ENCODE measurements at regions not wholly inside any gene's neighbourhood (a gene's known extent, or its start where the extent isn't known, plus 50 kb on each side); places are given as distances from the start of the nearest gene placed in this dataset.
A peak's percentile ranks its signal among the peaks of the same experiment; 100 is the strongest.

GRCh38 chr16:85168732-85169256 lies 56.5 kb upstream of the CIBAR2 start:
- Histone ChIP-seq H3K4me3 (ENCODE audit: low read depth in 1 of 5, low read length in 5 of 5) (peak overlapping the region; percentile 27 to 62 (median 49)), H3K27me3 (ENCODE audit: control insufficient read depth in 5 of 5, insufficient read depth in 4 of 5, low read length in 5 of 5) (peaks cover 0 to 3% (median 0%) of the 10 kb centered on the region in 5 donors), H3K27ac (ENCODE audit: low read depth, low read length) (peak overlapping the region; percentile 51), H3K9ac (ENCODE audit: low read length in 5 of 5) (peak overlapping the region in 2 of 5 donors; percentile 16 to 44), H3K36me3 (ENCODE audit: control insufficient read depth in 5 of 5, insufficient read depth in 5 of 5, low read length in 5 of 5) (no peaks in the 10 kb centered on the region), H3K9me3 (ENCODE audit: control insufficient read depth in 5 of 5, low read length in 5 of 5) (no peaks in the 10 kb centered on the region), H3K4me1 (ENCODE audit: control insufficient read depth in 5 of 5, insufficient read depth in 5 of 5, low read length in 5 of 5) (peaks cover 17 to 90% (median 85%) of the 10 kb centered on the region in 5 donors)

GRCh38 chr16:85169333-85170065 lies 57.2 kb upstream of the CIBAR2 start:
- peaks cover 0 to 3% (median 0%) of the 10 kb centered on the region in 5 donors for H3K27me3 ChIP-seq (ENCODE audit: control insufficient read depth in 5 of 5, insufficient read depth in 4 of 5, low read length in 5 of 5)
- peaks cover 21 to 93% (median 88%) of the 10 kb centered on the region in 5 donors for H3K4me1 ChIP-seq (ENCODE audit: control insufficient read depth in 5 of 5, insufficient read depth in 5 of 5, low read length in 5 of 5)
- no peaks in the 10 kb centered on the region for H3K9me3 ChIP-seq (ENCODE audit: control insufficient read depth in 5 of 5, low read length in 5 of 5)
- H3K4me3 ChIP-seq (ENCODE audit: low read depth in 1 of 5, low read length in 5 of 5): peak overlapping the region in 4 of 5 donors; percentile 46 to 67 (median 51)
- no peak overlapping the region for H3K27ac ChIP-seq (ENCODE audit: low read depth, low read length)
- no peak overlapping the region for H3K9ac ChIP-seq (ENCODE audit: low read length in 5 of 5)
- no peaks in the 10 kb centered on the region for H3K36me3 ChIP-seq (ENCODE audit: control insufficient read depth in 5 of 5, insufficient read depth in 5 of 5, low read length in 5 of 5)

GRCh38 chr16:85170066-85170491 lies 57.8 kb upstream of the CIBAR2 start:
- no peak overlapping the region for H3K9ac ChIP-seq (ENCODE audit: low read length in 5 of 5)
- no peaks in the 10 kb centered on the region for H3K9me3 ChIP-seq (ENCODE audit: control insufficient read depth in 5 of 5, low read length in 5 of 5)
- H3K27ac ChIP-seq (ENCODE audit: low read depth, low read length): no peak overlapping the region
- H3K36me3 ChIP-seq (ENCODE audit: control insufficient read depth in 5 of 5, insufficient read depth in 5 of 5, low read length in 5 of 5): no peaks in the 10 kb centered on the region
- peaks cover 0 to 3% (median 0%) of the 10 kb centered on the region in 5 donors for H3K27me3 ChIP-seq (ENCODE audit: control insufficient read depth in 5 of 5, insufficient read depth in 4 of 5, low read length in 5 of 5)
- peak overlapping the region in 4 of 5 donors; percentile 46 to 67 (median 51) for H3K4me3 ChIP-seq (ENCODE audit: low read depth in 1 of 5, low read length in 5 of 5)
- peaks cover 23 to 94% (median 88%) of the 10 kb centered on the region in 5 donors for H3K4me1 ChIP-seq (ENCODE audit: control insufficient read depth in 5 of 5, insufficient read depth in 5 of 5, low read length in 5 of 5)

- Histone ChIP-seq H3K27me3 (ENCODE audit: control insufficient read depth in 5 of 5, insufficient read depth in 4 of 5, low read length in 5 of 5) (peaks cover 0 to 3% (median 0%) of the 10 kb centered on the region in 5 donors), H3K9me3 (ENCODE audit: control insufficient read depth in 5 of 5, low read length in 5 of 5) (no peaks in the 10 kb centered on the region), H3K4me1 (ENCODE audit: control insufficient read depth in 5 of 5, insufficient read depth in 5 of 5, low read length in 5 of 5) (peaks cover 19 to 94% (median 88%) of the 10 kb centered on the region in 5 donors), H3K27ac (ENCODE audit: low read depth, low read length) (no peak overlapping the region), H3K9ac (ENCODE audit: low read length in 5 of 5) (peak overlapping the region in 1 of 5 donors; percentile 68), H3K36me3 (ENCODE audit: control insufficient read depth in 5 of 5, insufficient read depth in 5 of 5, low read length in 5 of 5) (no peaks in the 10 kb centered on the region), H3K4me3 (ENCODE audit: low read depth in 1 of 5, low read length in 5 of 5) (peak overlapping the region in 4 of 5 donors; percentile 46 to 75 (median 67))
These were observed 58.3 kb upstream of the CIBAR2 start for GRCh38 chr16:85170590-85171003.

- Histone ChIP-seq H3K36me3 (ENCODE audit: control insufficient read depth in 5 of 5, insufficient read depth in 5 of 5, low read length in 5 of 5) (no peaks in the 10 kb centered on the region), H3K4me1 (ENCODE audit: control insufficient read depth in 5 of 5, insufficient read depth in 5 of 5, low read length in 5 of 5) (peaks cover 19 to 93% (median 87%) of the 10 kb centered on the region in 5 donors), H3K9me3 (ENCODE audit: control insufficient read depth in 5 of 5, low read length in 5 of 5) (no peaks in the 10 kb centered on the region), H3K9ac (ENCODE audit: low read length in 5 of 5) (peak overlapping the region in 2 of 5 donors; percentile 8 to 68), H3K4me3 (ENCODE audit: low read depth in 1 of 5, low read length in 5 of 5) (peak overlapping the region in 4 of 5 donors; percentile 46 to 75 (median 67)), H3K27me3 (ENCODE audit: control insufficient read depth in 5 of 5, insufficient read depth in 4 of 5, low read length in 5 of 5) (peaks cover 0 to 3% (median 0%) of the 10 kb centered on the region in 5 donors), H3K27ac (ENCODE audit: low read depth, low read length) (peak overlapping the region; percentile 78)
These were observed 58.9 kb upstream of the CIBAR2 start for GRCh38 chr16:85171004-85171758.

GRCh38 chr16:85171759-85172454 lies 59.6 kb upstream of the CIBAR2 start:
- peak overlapping the region; percentile 78 for H3K27ac ChIP-seq (ENCODE audit: low read depth, low read length)
- H3K9me3 ChIP-seq (ENCODE audit: control insufficient read depth in 5 of 5, low read length in 5 of 5): no peaks in the 10 kb centered on the region
- H3K36me3 ChIP-seq (ENCODE audit: control insufficient read depth in 5 of 5, insufficient read depth in 5 of 5, low read length in 5 of 5): no peaks in the 10 kb centered on the region
- H3K9ac ChIP-seq (ENCODE audit: low read length in 5 of 5): peak overlapping the region in 4 of 5 donors; percentile 10 to 68 (median 55)
- H3K4me3 ChIP-seq (ENCODE audit: low read depth in 1 of 5, low read length in 5 of 5): peak overlapping the region; percentile 46 to 75 (median 67)
- peaks cover 0 to 3% (median 0%) of the 10 kb centered on the region in 5 donors for H3K27me3 ChIP-seq (ENCODE audit: control insufficient read depth in 5 of 5, insufficient read depth in 4 of 5, low read length in 5 of 5)
- peaks cover 15 to 93% (median 87%) of the 10 kb centered on the region in 5 donors for H3K4me1 ChIP-seq (ENCODE audit: control insufficient read depth in 5 of 5, insufficient read depth in 5 of 5, low read length in 5 of 5)

- Histone ChIP-seq H3K27me3 (ENCODE audit: control insufficient read depth in 5 of 5, insufficient read depth in 4 of 5, low read length in 5 of 5) (peaks cover 0 to 3% (median 0%) of the 10 kb centered on the region in 5 donors), H3K9ac (ENCODE audit: low read length in 5 of 5) (peak overlapping the region in 3 of 5 donors; percentile 10 to 68 (median 56)), H3K36me3 (ENCODE audit: control insufficient read depth in 5 of 5, insufficient read depth in 5 of 5, low read length in 5 of 5) (peaks cover 0 to under 1% (median 0%) of the 10 kb centered on the region in 5 donors), H3K4me1 (ENCODE audit: control insufficient read depth in 5 of 5, insufficient read depth in 5 of 5, low read length in 5 of 5) (peaks cover 15 to 92% (median 85%) of the 10 kb centered on the region in 5 donors), H3K4me3 (ENCODE audit: low read depth in 1 of 5, low read length in 5 of 5) (peak overlapping the region; percentile 46 to 75 (median 67)), H3K9me3 (ENCODE audit: control insufficient read depth in 5 of 5, low read length in 5 of 5) (no peaks in the 10 kb centered on the region), H3K27ac (ENCODE audit: low read depth, low read length) (peak overlapping the region; percentile 78)
These were observed 60.3 kb upstream of the CIBAR2 start for GRCh38 chr16:85172455-85173145.

GRCh38 chr16:85173146-85173980 lies 61.1 kb upstream of the CIBAR2 start:
- Histone ChIP-seq H3K4me1 (ENCODE audit: control insufficient read depth in 5 of 5, insufficient read depth in 5 of 5, low read length in 5 of 5) (peaks cover 15 to 84% (median 78%) of the 10 kb centered on the region in 5 donors), H3K9me3 (ENCODE audit: control insufficient read depth in 5 of 5, low read length in 5 of 5) (no peaks in the 10 kb centered on the region), H3K27me3 (ENCODE audit: control insufficient read depth in 5 of 5, insufficient read depth in 4 of 5, low read length in 5 of 5) (peaks cover 0 to 3% (median 0%) of the 10 kb centered on the region in 5 donors), H3K4me3 (ENCODE audit: low read depth in 1 of 5, low read length in 5 of 5) (peak overlapping the region; percentile 46 to 75 (median 67)), H3K9ac (ENCODE audit: low read length in 5 of 5) (peak overlapping the region in 2 of 5 donors; percentile 58 to 62), H3K27ac (ENCODE audit: low read depth, low read length) (peak overlapping the region; percentile 78), H3K36me3 (ENCODE audit: control insufficient read depth in 5 of 5, insufficient read depth in 5 of 5, low read length in 5 of 5) (peaks cover 0 to 5% (median 0%) of the 10 kb centered on the region in 5 donors)

All from subcutaneous abdominal adipose tissue (tissue), 5 donors.